IPS DF 4.7 (cell line): ENCODE measurements at regions not wholly inside any gene's neighbourhood (a gene's known extent, or its start where the extent isn't known, plus 50 kb on each side); places are given as distances from the start of the nearest gene placed in this dataset.
"Not testable (repeated sequence)": the region's sequence is repeated elsewhere in the genome, so short reads cannot be mapped to it uniquely, and the experiment has no call there.

Source experiments
- DNase-seq: peaks from one replicate; pipeline ENCODE4 v3.0.0-alpha.2; 2013; ENCODE audit warnings: low spot score; ENCODE audit errors: extremely low read depth

- DNase-seq, result no peak
These were observed 245.0 kb downstream of the UTRN start for GRCh38 chr6:144530118-144530517.

GRCh38 chr6:144532238-144532637 is 247.1 kb downstream of the UTRN start:
- DNase-seq, result not testable (repeated sequence)

- no peak for DNase-seq
These were observed 249.0 kb downstream of the UTRN start for GRCh38 chr6:144534180-144534579.

- no peak for DNase-seq
These were observed 250.5 kb downstream of the UTRN start for GRCh38 chr6:144535630-144536029.

- no peak for DNase-seq
These were observed 250.9 kb downstream of the UTRN start for GRCh38 chr6:144536079-144536478.

GRCh38 chr6:144543006-144543871 is 258.1 kb downstream of the UTRN start:
- DNase-seq, result no peak

GRCh38 chr6:144544266-144544830 is 259.2 kb downstream of the UTRN start:
- DNase-seq, result no peak

- no peak for DNase-seq
These were observed 261.7 kb downstream of the UTRN start for GRCh38 chr6:144546807-144547206.

- no peak for DNase-seq
These were observed 262.3 kb downstream of the UTRN start for GRCh38 chr6:144547409-144547808.

- DNase-seq, result no peak
These were observed 263.4 kb downstream of the UTRN start for GRCh38 chr6:144548536-144548935.

GRCh38 chr6:144549837-144550747 is 265.0 kb downstream of the UTRN start:
- DNase-seq, result no peak

- DNase-seq, result no peak
These were observed 266.2 kb downstream of the UTRN start for GRCh38 chr6:144551339-144551738.

GRCh38 chr6:144555066-144555465 is 269.9 kb downstream of the UTRN start:
- DNase-seq, result no peak

- DNase-seq, result no peak
These were observed 274.9 kb downstream of the UTRN start for GRCh38 chr6:144559865-144560593.

- no peak for DNase-seq
These were observed 276.4 kb downstream of the UTRN start for GRCh38 chr6:144561455-144562043.

GRCh38 chr6:144564202-144564601 is 279.1 kb downstream of the UTRN start:
- DNase-seq, result no peak

GRCh38 chr6:144566868-144567615 is 281.9 kb downstream of the UTRN start:
- no peak for DNase-seq

- no peak for DNase-seq
These were observed 283.1 kb downstream of the UTRN start for GRCh38 chr6:144568241-144568640.

GRCh38 chr6:144572541-144572940 is 287.4 kb downstream of the UTRN start:
- not testable (repeated sequence) for DNase-seq

GRCh38 chr6:144574796-144575195 is 289.7 kb downstream of the UTRN start:
- no peak for DNase-seq
